ENCODE measurements at regions not wholly inside any gene's neighbourhood (a gene's known extent, or its start where the extent isn't known, plus 50 kb on each side); places are given as distances from the start of the nearest gene placed in this dataset.

DNA sequence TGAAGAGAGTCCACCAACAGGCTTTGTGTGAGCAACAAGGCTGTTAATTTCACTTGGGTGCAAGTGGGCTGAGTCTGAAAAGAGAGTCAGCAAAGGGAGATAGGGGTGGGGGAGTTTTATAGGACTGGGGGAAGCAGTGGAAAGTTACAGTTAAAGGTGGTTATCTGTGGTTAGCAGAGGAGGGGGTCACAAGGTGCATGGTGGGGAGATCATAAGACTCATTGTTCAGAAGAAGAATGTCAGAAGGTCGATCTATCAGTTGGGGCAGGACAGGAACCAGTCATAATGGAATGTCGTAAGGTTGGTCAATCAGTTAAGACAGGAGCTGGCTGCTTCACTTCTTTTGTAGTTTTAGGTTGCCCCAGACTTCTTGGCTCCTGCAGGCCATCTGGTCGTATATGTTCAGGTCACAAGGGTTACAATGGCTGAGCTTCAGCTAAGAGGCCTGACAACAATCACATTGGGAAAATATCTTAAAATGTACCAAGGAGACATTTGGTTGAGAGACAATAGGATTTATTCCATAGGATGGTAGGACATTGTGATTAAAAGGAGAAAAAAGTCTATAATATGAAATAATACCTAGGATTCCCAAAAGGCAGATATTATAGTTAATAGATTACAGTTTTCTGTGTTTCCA lies 356.4 kb downstream of the ANKRD7 start:
- H3K4me3 ChIP-seq (replicated peaks; ENCODE audit: low read depth, low read length): no peak overlapping the region
- no peak for DNase-seq (ENCODE audit: low read depth)
- TF ChIP-seq CTCF (IDR thresholded peaks at IDR 0.05; ENCODE audit: low read length, missing control alignments): no peak

GRCh38 chr7:118583641-118584040 lies 359.1 kb downstream of the ANKRD7 start:
- no peak for DNase-seq (ENCODE audit: low read depth)
- H3K4me3 ChIP-seq (replicated peaks; ENCODE audit: low read depth, low read length): no peak overlapping the region
- TF ChIP-seq CTCF (IDR thresholded peaks at IDR 0.05; ENCODE audit: low read length, missing control alignments): no peak

GRCh38 chr7:118586248-118586647 lies 361.7 kb downstream of the ANKRD7 start:
- TF ChIP-seq CTCF (IDR thresholded peaks at IDR 0.05; ENCODE audit: low read length, missing control alignments): no peak
- no peak overlapping the region for H3K4me3 ChIP-seq (replicated peaks; ENCODE audit: low read depth, low read length)
- no peak for DNase-seq (ENCODE audit: low read depth)

GRCh38 chr7:118590107-118590506 lies 365.6 kb downstream of the ANKRD7 start:
- peak; percentile 1 for TF ChIP-seq CTCF (IDR thresholded peaks at IDR 0.05; ENCODE audit: low read length, missing control alignments)
- DNase-seq (ENCODE audit: low read depth): peak; percentile 0
- no peak overlapping the region for H3K4me3 ChIP-seq (replicated peaks; ENCODE audit: low read depth, low read length)

- DNase-seq (ENCODE audit: low read depth): no peak
- H3K4me3 ChIP-seq (replicated peaks; ENCODE audit: low read depth, low read length): no peak overlapping the region
- TF ChIP-seq CTCF (IDR thresholded peaks at IDR 0.05; ENCODE audit: low read length, missing control alignments): no peak
These were observed 377.6 kb downstream of the ANKRD7 start for GRCh38 chr7:118602090-118602489.

DNA sequence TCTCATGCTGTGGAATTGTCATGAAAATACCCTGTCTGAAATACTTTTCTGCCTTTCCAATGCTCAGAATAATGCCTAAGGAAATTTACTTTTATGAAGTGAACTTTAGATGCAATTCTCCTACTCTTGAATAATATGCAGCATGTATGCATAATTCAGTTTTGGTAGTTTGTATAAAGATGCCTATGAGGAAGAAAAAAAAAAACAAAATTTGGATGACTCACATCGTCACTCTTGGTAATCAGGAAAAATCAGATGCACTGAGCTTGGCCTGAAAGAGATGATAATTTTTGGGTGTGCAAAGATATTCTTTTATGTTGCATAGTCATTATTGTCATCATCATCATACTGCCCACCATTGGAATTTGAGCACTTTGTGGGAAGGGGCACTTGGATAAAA lies 382.1 kb downstream of the ANKRD7 start:
- no peak overlapping the region for H3K4me3 ChIP-seq (replicated peaks; ENCODE audit: low read depth, low read length)
- no peak for TF ChIP-seq CTCF (IDR thresholded peaks at IDR 0.05; ENCODE audit: low read length, missing control alignments)
- no peak for DNase-seq (ENCODE audit: low read depth)

GRCh38 chr7:118609207-118609606 lies 384.7 kb downstream of the ANKRD7 start:
- no peak for DNase-seq (ENCODE audit: low read depth)
- H3K4me3 ChIP-seq (replicated peaks; ENCODE audit: low read depth, low read length): no peak overlapping the region
- no peak for TF ChIP-seq CTCF (IDR thresholded peaks at IDR 0.05; ENCODE audit: low read length, missing control alignments)
